ENCODE measurements at regions not wholly inside any gene's neighbourhood (a gene's known extent, or its start where the extent isn't known, plus 50 kb on each side); places are given as distances from the start of the nearest gene placed in this dataset.

DNA sequence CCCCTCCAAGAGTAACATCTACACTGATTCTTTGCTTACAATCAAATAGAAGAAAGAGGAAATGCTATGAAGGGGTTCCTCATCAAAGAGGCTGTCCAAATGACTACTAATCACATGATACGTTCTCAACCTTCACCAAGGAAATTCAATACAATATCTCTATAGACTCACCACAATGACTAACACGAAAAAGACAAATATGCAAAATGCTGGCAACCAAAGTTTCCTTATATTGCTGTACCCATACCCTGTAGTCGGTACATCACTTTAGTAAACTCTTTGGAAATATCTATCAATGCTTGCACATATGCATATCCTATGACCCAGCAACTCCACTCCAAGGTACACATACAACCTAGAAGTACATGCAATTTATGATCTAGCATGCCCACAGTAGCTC lies 1296.6 kb downstream of the AACS start:
- no peak for TF ChIP-seq POLR2A (IDR thresholded peaks at IDR 0.05)
- TF ChIP-seq, protein P1, sequence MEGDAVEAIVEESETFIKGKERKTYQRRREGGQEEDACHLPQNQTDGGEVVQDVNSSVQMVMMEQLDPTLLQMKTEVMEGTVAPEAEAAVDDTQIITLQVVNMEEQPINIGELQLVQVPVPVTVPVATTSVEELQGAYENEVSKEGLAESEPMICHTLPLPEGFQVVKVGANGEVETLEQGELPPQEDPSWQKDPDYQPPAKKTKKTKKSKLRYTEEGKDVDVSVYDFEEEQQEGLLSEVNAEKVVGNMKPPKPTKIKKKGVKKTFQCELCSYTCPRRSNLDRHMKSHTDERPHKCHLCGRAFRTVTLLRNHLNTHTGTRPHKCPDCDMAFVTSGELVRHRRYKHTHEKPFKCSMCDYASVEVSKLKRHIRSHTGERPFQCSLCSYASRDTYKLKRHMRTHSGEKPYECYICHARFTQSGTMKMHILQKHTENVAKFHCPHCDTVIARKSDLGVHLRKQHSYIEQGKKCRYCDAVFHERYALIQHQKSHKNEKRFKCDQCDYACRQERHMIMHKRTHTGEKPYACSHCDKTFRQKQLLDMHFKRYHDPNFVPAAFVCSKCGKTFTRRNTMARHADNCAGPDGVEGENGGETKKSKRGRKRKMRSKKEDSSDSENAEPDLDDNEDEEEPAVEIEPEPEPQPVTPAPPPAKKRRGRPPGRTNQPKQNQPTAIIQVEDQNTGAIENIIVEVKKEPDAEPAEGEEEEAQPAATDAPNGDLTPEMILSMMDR (IDR thresholded peaks at IDR 0.05): no peak
